GM19397 (cell line): ENCODE measurements at regions not wholly inside any gene's neighbourhood (a gene's known extent, or its start where the extent isn't known, plus 50 kb on each side); places are given as distances from the start of the nearest gene placed in this dataset.
A peak's percentile ranks its signal among the peaks of the same experiment; 100 is the strongest.

ENCODE experiments used
- ATAC-seq: cut with Tn5 transposase; IDR thresholded peaks from one replicate; pipeline ENCODE4 v1.9.1; 2021; ENCODE audit warnings: mild to moderate bottlenecking, moderate library complexity; ENCODE audit not compliant: unreplicated experiment

- ATAC-seq: no peak
Measured at GRCh38 chr3:10555263-10555662, 49.9 kb upstream of the ATP2B2 start.

- ATAC-seq: no peak
Measured at GRCh38 chr3:10556312-10556711, 50.9 kb upstream of the ATP2B2 start.

- ATAC-seq: no peak
Measured at GRCh38 chr3:10557250-10557649, 51.9 kb upstream of the ATP2B2 start.

- ATAC-seq: no peak
Measured at GRCh38 chr3:10557781-10558373, 52.5 kb upstream of the ATP2B2 start.

GRCh38 chr3:10558736-10559135 is 53.4 kb upstream of the ATP2B2 start:
- no peak for ATAC-seq

GRCh38 chr3:10560060-10560861 is 54.9 kb upstream of the ATP2B2 start:
- no peak for ATAC-seq

GRCh38 chr3:10561162-10561945 is 56.0 kb upstream of the ATP2B2 start:
- ATAC-seq: no peak

GRCh38 chr3:10561946-10562560 is 56.7 kb upstream of the ATP2B2 start:
- ATAC-seq: no peak

GRCh38 chr3:10563396-10563795 is 58.0 kb upstream of the ATP2B2 start:
- peak; percentile 51 for ATAC-seq

- no peak for ATAC-seq
Measured at GRCh38 chr3:10565814-10566213, 60.4 kb upstream of the ATP2B2 start.

GRCh38 chr3:10566451-10566850 is 61.1 kb upstream of the ATP2B2 start:
- no peak for ATAC-seq

- ATAC-seq: no peak
Measured at GRCh38 chr3:10568549-10568948, 63.2 kb upstream of the ATP2B2 start.

GRCh38 chr3:10570196-10570946 is 65.0 kb upstream of the ATP2B2 start:
- no peak for ATAC-seq

- ATAC-seq: no peak
Measured at GRCh38 chr3:10574101-10574620, 68.8 kb upstream of the ATP2B2 start.

- no peak for ATAC-seq
Measured at GRCh38 chr3:10575601-10576160, 70.3 kb upstream of the ATP2B2 start.

GRCh38 chr3:10577486-10577885 is 72.1 kb upstream of the ATP2B2 start:
- ATAC-seq: no peak

GRCh38 chr3:10580426-10580825 is 75.0 kb upstream of the ATP2B2 start:
- ATAC-seq: no peak

- no peak for ATAC-seq
Measured at GRCh38 chr3:10581251-10581650, 75.9 kb upstream of the ATP2B2 start.

- ATAC-seq: no peak
Measured at GRCh38 chr3:10581716-10582115, 76.3 kb upstream of the ATP2B2 start.

GRCh38 chr3:10582733-10583132 is 77.3 kb upstream of the ATP2B2 start:
- no peak for ATAC-seq
